Hepatocyte (in vitro differentiated cells): ENCODE measurements at regions not wholly inside any gene's neighbourhood (a gene's known extent, or its start where the extent isn't known, plus 50 kb on each side); places are given as distances from the start of the nearest gene placed in this dataset.

Experiments used
- DNase-seq: peaks from one replicate; pipeline ENCODE4 v3.0.0-alpha.2; 2016; ENCODE audit warnings: low spot score
- H2AFZ ChIP-seq: fragments of 200-600 bp; sonication (generic); 2 replicates; pipeline ENCODE4 v1.6.0; 2016; ENCODE audit warnings: antibody characterized with exemption, mild to moderate bottlenecking
- H3K27ac ChIP-seq: fragments of 200-600 bp; sonication (generic); 2 replicates; pipeline ENCODE4 v1.5.1; 2016; ENCODE audit warnings: mild to moderate bottlenecking
- H3K27me3 ChIP-seq: fragments of 200-600 bp; sonication (generic); 2 replicates; pipeline ENCODE4 v1.6.1; 2016
- H3K36me3 ChIP-seq: fragments of 200-600 bp; sonication (generic); replicated peaks from 2 replicates; pipeline ENCODE4 v1.5.1; 2016; ENCODE audit warnings: low read depth; ENCODE audit not compliant: insufficient read depth
- H3K4me1 ChIP-seq: fragments of 200-600 bp; sonication (generic); 2 replicates; pipeline ENCODE4 v1.5.1; 2016; ENCODE audit warnings: mild to moderate bottlenecking, moderate library complexity; ENCODE audit not compliant: insufficient read depth
- H3K4me2 ChIP-seq: fragments of 200-600 bp; sonication (generic); 2 replicates; pipeline ENCODE4 v1.6.0; 2016
- H3K4me3 ChIP-seq: fragments of 200-600 bp; sonication (generic); 2 replicates; pipeline ENCODE4 v1.5.1; 2016; ENCODE audit warnings: mild to moderate bottlenecking
- H3K79me2 ChIP-seq: fragments of 200-600 bp; sonication (generic); 2 replicates; pipeline ENCODE4 v1.6.0; 2017; ENCODE audit warnings: mild to moderate bottlenecking
- H3K9me2 ChIP-seq: fragments of 200-600 bp; sonication (generic); replicated peaks from 2 replicates; pipeline ENCODE4 v1.6.0; 2017; ENCODE audit warnings: mild to moderate bottlenecking; ENCODE audit not compliant: insufficient read depth
- H3K9me3 ChIP-seq: fragments of 200-600 bp; sonication (generic); 2 replicates; pipeline ENCODE4 v1.5.1; 2016; ENCODE audit warnings: low read depth, mild to moderate bottlenecking
- H4K20me1 ChIP-seq: fragments of 200-600 bp; sonication (generic); 2 replicates; pipeline ENCODE4 v1.6.0; 2016; ENCODE audit warnings: mild to moderate bottlenecking; ENCODE audit not compliant: insufficient read depth, poor library complexity, severe bottlenecking
- EZH2 ChIP-seq: fragments of 200-600 bp; sonication (generic); IDR thresholded peaks from 2 replicates; pipeline ENCODE4 v1.6.1; 2016; ENCODE audit warnings: antibody characterized with exemption, mild to moderate bottlenecking, borderline replicate concordance
- EZH2phosphoT487 ChIP-seq: fragments of 200-600 bp; sonication (generic); IDR thresholded peaks from one replicate; pipeline ENCODE4 v1.6.1; 2018; ENCODE audit warnings: antibody characterized with exemption, mild to moderate bottlenecking, low read depth, moderate library complexity; ENCODE audit not compliant: unreplicated experiment, severe bottlenecking
- WGBS: methylation state at CpG from one replicate; pipeline ENCODE4 v1.1.6; 2016; ENCODE audit warnings: low lambda C conversion rate; ENCODE audit errors: missing lambda C conversion rate; 5-methylcytosine and 5-hydroxymethylcytosine counted together
- TF ChIP-seq, protein P1 (sequence below): fragments of 200-600 bp; sonication (generic); IDR thresholded peaks from 2 replicates; pipeline ENCODE4 v1.5.1; 2016; ENCODE audit warnings: antibody characterized with exemption, mild to moderate bottlenecking; ENCODE audit not compliant: poor library complexity

DNA sequence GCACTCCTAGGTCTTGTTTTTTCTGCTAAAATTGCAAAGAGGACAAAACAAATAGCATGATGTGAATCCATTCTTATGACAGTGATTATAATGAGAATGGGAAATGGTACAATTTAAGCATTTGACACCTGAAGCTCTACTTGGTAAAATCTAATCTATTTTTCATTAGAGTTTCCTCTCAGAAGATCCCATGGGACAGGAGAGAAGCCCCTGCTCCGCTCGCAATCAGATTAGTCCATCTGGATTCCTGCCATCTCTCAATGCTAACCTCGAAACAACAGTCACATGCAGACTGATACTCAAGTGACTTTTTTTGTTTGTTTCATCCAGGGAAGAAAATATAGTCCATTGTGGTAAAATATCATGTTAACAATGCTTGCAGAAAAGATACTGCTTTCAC, 107.4 kb upstream of the TOM1L1 start:
- TF ChIP-seq, protein P1, sequence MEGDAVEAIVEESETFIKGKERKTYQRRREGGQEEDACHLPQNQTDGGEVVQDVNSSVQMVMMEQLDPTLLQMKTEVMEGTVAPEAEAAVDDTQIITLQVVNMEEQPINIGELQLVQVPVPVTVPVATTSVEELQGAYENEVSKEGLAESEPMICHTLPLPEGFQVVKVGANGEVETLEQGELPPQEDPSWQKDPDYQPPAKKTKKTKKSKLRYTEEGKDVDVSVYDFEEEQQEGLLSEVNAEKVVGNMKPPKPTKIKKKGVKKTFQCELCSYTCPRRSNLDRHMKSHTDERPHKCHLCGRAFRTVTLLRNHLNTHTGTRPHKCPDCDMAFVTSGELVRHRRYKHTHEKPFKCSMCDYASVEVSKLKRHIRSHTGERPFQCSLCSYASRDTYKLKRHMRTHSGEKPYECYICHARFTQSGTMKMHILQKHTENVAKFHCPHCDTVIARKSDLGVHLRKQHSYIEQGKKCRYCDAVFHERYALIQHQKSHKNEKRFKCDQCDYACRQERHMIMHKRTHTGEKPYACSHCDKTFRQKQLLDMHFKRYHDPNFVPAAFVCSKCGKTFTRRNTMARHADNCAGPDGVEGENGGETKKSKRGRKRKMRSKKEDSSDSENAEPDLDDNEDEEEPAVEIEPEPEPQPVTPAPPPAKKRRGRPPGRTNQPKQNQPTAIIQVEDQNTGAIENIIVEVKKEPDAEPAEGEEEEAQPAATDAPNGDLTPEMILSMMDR, result no peak
- TF ChIP-seq EZH2phosphoT487 (no peak), EZH2 (no peak)
- H3K4me1 ChIP-seq, result no peaks in the 10 kb centered on the region
- H3K27me3 ChIP-seq, result no peaks in the 10 kb centered on the region
- no peak overlapping the region for H2AFZ ChIP-seq
- H4K20me1 ChIP-seq, result no peaks in the 10 kb centered on the region
- no peaks in the 10 kb centered on the region for H3K79me2 ChIP-seq
- DNase-seq, result no peak
- no peak overlapping the region for H3K4me3 ChIP-seq
- H3K27ac ChIP-seq, result no peak overlapping the region
- H3K36me3 ChIP-seq, result no peaks in the 10 kb centered on the region
- H3K9me2 ChIP-seq, result no peaks in the 10 kb centered on the region
- no peak overlapping the region for H3K4me2 ChIP-seq
- H3K9me3 ChIP-seq, result no peaks in the 10 kb centered on the region
- 89% methylated on average over 3 of the region's 3 CpGs for WGBS

DNA sequence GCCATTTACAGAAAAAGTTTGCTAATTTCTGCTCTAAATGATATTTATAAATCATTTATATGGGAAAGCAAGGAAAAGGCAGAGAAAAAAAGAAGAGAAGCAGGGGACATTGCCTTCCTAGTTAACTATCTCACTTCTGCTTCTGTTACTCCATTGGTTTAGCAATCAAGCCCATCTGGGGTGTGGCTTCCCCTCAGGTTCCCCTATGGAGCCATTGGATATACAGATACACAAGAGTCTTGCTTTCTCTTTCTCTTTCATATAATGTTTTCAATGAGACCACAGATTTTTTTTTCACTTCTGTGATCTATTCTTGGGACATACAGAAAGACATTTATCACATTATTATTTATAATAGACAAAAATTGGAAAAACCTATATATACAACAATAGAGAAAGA, 105.6 kb upstream of the TOM1L1 start:
- H3K9me2 ChIP-seq, result no peaks in the 10 kb centered on the region
- no peak overlapping the region for H3K4me2 ChIP-seq
- TF ChIP-seq, protein P1, result no peak
- TF ChIP-seq EZH2 (no peak), EZH2phosphoT487 (no peak)
- no peaks in the 10 kb centered on the region for H4K20me1 ChIP-seq
- H3K36me3 ChIP-seq, result no peaks in the 10 kb centered on the region
- DNase-seq, result no peak
- H3K9me3 ChIP-seq, result no peaks in the 10 kb centered on the region
- no peaks in the 10 kb centered on the region for H3K79me2 ChIP-seq
- no peak overlapping the region for H2AFZ ChIP-seq
- H3K27ac ChIP-seq, result no peak overlapping the region
- H3K4me1 ChIP-seq, result no peaks in the 10 kb centered on the region
- H3K4me3 ChIP-seq, result no peak overlapping the region
- H3K27me3 ChIP-seq, result no peaks in the 10 kb centered on the region

DNA sequence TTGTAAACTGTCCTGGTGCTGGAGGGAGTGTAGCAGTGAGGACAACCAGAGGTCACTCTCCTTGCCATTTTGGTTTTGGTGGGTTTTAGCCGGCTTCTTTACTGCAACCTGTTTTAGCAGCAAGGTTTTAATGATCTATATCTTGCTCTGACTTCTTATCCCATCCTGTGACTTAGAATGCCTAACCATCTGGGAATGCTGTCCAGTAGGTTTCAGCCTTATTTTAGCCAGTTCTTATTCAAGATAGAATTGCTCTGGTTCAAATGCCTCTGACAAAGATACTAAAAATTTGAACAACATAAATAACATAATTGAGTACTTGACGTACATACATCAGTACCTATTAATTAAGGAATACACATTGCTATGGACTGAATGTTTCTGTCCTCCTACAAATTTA, 93.3 kb upstream of the TOM1L1 start:
- Histone ChIP-seq H4K20me1 (no peaks in the 10 kb centered on the region), H3K4me2 (no peak overlapping the region), H3K9me3 (no peaks in the 10 kb centered on the region), H3K9me2 (no peaks in the 10 kb centered on the region), H3K4me1 (no peaks in the 10 kb centered on the region), H3K4me3 (no peak overlapping the region), H3K36me3 (no peaks in the 10 kb centered on the region), H3K79me2 (no peaks in the 10 kb centered on the region), H3K27ac (no peak overlapping the region), H2AFZ (no peak overlapping the region), H3K27me3 (peaks cover 3% of the 10 kb centered on the region)
- DNase-seq, result no peak
- WGBS, result 77% methylated on average over 2 of the region's 2 CpGs
- TF ChIP-seq EZH2phosphoT487 (no peak), EZH2 (no peak)
- TF ChIP-seq, protein P1, result no peak

DNA sequence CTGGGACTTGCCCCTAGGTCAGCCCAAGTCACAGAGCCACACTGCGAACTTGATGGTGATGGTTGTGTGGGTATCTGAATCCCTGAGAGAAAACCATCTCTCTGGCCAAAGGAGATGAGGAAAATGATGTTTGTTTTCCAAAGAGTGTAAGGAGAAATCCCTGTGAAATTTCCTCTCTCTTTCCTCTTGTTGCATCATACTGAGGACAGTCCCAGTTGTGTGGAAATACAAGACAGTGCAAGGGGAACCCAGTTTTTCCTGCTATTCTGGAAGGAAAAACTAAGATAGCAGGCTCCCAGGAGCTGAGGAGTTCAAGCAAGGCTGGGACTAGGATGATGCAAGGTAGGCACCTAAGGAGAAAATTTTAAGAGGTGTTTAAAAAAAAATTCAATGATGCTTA, 86.8 kb upstream of the TOM1L1 start:
- no peaks in the 10 kb centered on the region for H3K9me3 ChIP-seq
- no peak for DNase-seq
- WGBS, result 89% methylated on average over 1 of the region's 1 CpG
- H3K27me3 ChIP-seq, result no peaks in the 10 kb centered on the region
- no peak overlapping the region for H3K4me2 ChIP-seq
- TF ChIP-seq EZH2 (no peak), EZH2phosphoT487 (no peak)
- TF ChIP-seq, protein P1, result no peak
- no peaks in the 10 kb centered on the region for H3K36me3 ChIP-seq
- no peaks in the 10 kb centered on the region for H3K9me2 ChIP-seq
- H3K79me2 ChIP-seq, result no peaks in the 10 kb centered on the region
- no peaks in the 10 kb centered on the region for H3K4me1 ChIP-seq
- no peak overlapping the region for H2AFZ ChIP-seq
- H3K4me3 ChIP-seq, result no peak overlapping the region
- H3K27ac ChIP-seq, result no peak overlapping the region
- H4K20me1 ChIP-seq, result no peaks in the 10 kb centered on the region
